NCI-H1092 treated with DMSO at 0.1 percent for 48 hours (cell line): ENCODE measurements at regions not wholly inside any gene's neighbourhood (a gene's known extent, or its start where the extent isn't known, plus 50 kb on each side); places are given as distances from the start of the nearest gene placed in this dataset.
"Not testable (repeated sequence)": the region's sequence is repeated elsewhere in the genome, so short reads cannot be mapped to it uniquely, and the experiment has no call there.

Experiments used
- DNase-seq: peaks from one replicate; lab custom pipeline; 2025; lab: John Stamatoyannopoulos, UW

- no peak for DNase-seq
These were observed 308.9 kb downstream of the DTHD1 start for GRCh38 chr4:36590343-36590742.

- DNase-seq: no peak
These were observed 320.6 kb downstream of the DTHD1 start for GRCh38 chr4:36601864-36602495.

GRCh38 chr4:36609661-36610060 is 328.2 kb downstream of the DTHD1 start:
- no peak for DNase-seq

- DNase-seq: no peak
These were observed 329.2 kb downstream of the DTHD1 start for GRCh38 chr4:36610628-36611027.

- not testable (repeated sequence) for DNase-seq
These were observed 331.7 kb downstream of the DTHD1 start for GRCh38 chr4:36613142-36613541.

GRCh38 chr4:36614011-36614410 is 332.6 kb downstream of the DTHD1 start:
- DNase-seq: no peak

- DNase-seq: no peak
These were observed 336.7 kb downstream of the DTHD1 start for GRCh38 chr4:36618102-36618501.

GRCh38 chr4:36624030-36624429 is 342.6 kb downstream of the DTHD1 start:
- DNase-seq: no peak

GRCh38 chr4:36638273-36638811 is 356.9 kb downstream of the DTHD1 start:
- DNase-seq: no peak

- DNase-seq: no peak
These were observed 359.5 kb downstream of the DTHD1 start for GRCh38 chr4:36640876-36641275.

- DNase-seq: no peak
These were observed 369.8 kb downstream of the DTHD1 start for GRCh38 chr4:36651253-36651652.

- DNase-seq: no peak
These were observed 371.4 kb downstream of the DTHD1 start for GRCh38 chr4:36652857-36653256.

- no peak for DNase-seq
These were observed 384.6 kb downstream of the DTHD1 start for GRCh38 chr4:36665985-36666527.

- no peak for DNase-seq
These were observed 394.0 kb downstream of the DTHD1 start for GRCh38 chr4:36675436-36675835.

GRCh38 chr4:36676139-36677050 is 395.0 kb downstream of the DTHD1 start:
- no peak for DNase-seq

GRCh38 chr4:36677112-36677511 is 395.7 kb downstream of the DTHD1 start:
- DNase-seq: no peak

- no peak for DNase-seq
These were observed 396.5 kb downstream of the DTHD1 start for GRCh38 chr4:36677874-36678273.

GRCh38 chr4:36687681-36688080 is 406.3 kb downstream of the DTHD1 start:
- no peak for DNase-seq

GRCh38 chr4:36692586-36692985 is 411.2 kb downstream of the DTHD1 start:
- no peak for DNase-seq

GRCh38 chr4:36702245-36702644 is 420.8 kb downstream of the DTHD1 start:
- no peak for DNase-seq

- DNase-seq: no peak
These were observed 422.9 kb downstream of the DTHD1 start for GRCh38 chr4:36704289-36704688.

GRCh38 chr4:36709991-36710390 is 428.6 kb downstream of the DTHD1 start:
- DNase-seq: no peak

GRCh38 chr4:36712013-36712412 is 430.6 kb downstream of the DTHD1 start:
- no peak for DNase-seq
